DOHH2 (cell line): ENCODE measurements at regions not wholly inside any gene's neighbourhood (a gene's known extent, or its start where the extent isn't known, plus 50 kb on each side); places are given as distances from the start of the nearest gene placed in this dataset.

Source experiments
- CTCF ChIP-seq: fragments of 200-600 bp; sonication (generic); IDR thresholded peaks from one replicate; pipeline ENCODE4 v1.5.1; 2014; ENCODE audit warnings: antibody characterized with exemption, mild to moderate bottlenecking, low read depth, low read length; ENCODE audit not compliant: poor library complexity, severe bottlenecking
- EZH2phosphoT487 ChIP-seq: fragments of 200-600 bp; sonication (generic); IDR thresholded peaks from 2 replicates; pipeline ENCODE4 v1.6.1; 2017; ENCODE audit warnings: borderline replicate concordance, mild to moderate bottlenecking, antibody characterized with exemption, low read length, moderate library complexity, mixed read lengths

- TF ChIP-seq CTCF (no peak), EZH2phosphoT487 (no peak)
Measured at GRCh38 chr2:200744201-200744602, 67.5 kb upstream of the BZW1 start.
